ENCODE measurements at regions not wholly inside any gene's neighbourhood (a gene's known extent, or its start where the extent isn't known, plus 50 kb on each side); places are given as distances from the start of the nearest gene placed in this dataset.

GRCh38 chrX:43469391-43470054, 186.6 kb upstream of the MAOA start:
- TF ChIP-seq, protein P1, sequence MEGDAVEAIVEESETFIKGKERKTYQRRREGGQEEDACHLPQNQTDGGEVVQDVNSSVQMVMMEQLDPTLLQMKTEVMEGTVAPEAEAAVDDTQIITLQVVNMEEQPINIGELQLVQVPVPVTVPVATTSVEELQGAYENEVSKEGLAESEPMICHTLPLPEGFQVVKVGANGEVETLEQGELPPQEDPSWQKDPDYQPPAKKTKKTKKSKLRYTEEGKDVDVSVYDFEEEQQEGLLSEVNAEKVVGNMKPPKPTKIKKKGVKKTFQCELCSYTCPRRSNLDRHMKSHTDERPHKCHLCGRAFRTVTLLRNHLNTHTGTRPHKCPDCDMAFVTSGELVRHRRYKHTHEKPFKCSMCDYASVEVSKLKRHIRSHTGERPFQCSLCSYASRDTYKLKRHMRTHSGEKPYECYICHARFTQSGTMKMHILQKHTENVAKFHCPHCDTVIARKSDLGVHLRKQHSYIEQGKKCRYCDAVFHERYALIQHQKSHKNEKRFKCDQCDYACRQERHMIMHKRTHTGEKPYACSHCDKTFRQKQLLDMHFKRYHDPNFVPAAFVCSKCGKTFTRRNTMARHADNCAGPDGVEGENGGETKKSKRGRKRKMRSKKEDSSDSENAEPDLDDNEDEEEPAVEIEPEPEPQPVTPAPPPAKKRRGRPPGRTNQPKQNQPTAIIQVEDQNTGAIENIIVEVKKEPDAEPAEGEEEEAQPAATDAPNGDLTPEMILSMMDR (IDR thresholded peaks at IDR 0.05 in 4 of 5, conservative IDR thresholded peaks at IDR 0.05 in 1 of 5): no peak
- no peak for TF ChIP-seq POLR2A (IDR thresholded peaks at IDR 0.05)
